ENCODE measurements at regions not wholly inside any gene's neighbourhood (a gene's known extent, or its start where the extent isn't known, plus 50 kb on each side); places are given as distances from the start of the nearest gene placed in this dataset.

DNA sequence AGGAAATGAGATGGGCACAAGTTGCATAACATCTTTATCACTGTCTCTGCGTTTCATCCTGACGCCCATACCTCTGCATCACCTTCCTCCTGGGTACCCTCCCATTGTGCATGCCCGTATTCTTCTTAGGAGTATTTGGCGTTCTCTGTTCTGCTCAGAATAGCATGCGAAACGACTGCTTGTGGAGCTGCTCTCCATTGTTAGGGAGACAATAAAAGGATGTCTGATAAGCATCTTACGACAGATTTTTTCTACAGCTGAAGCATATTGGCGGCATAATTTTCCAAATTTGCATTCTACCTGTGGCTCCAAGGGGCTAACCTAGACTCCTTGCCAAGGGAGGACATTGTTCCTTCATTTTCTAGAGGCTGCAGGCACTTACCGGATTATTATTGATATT is 118.6 kb downstream of the EDN1 start:
- no peaks in the 10 kb centered on the region for H3K9me3 ChIP-seq (ENCODE audit: severe bottlenecking)
- no peaks in the 10 kb centered on the region for H3K27me3 ChIP-seq (ENCODE audit: insufficient read depth, poor library complexity, severe bottlenecking)
- no peak overlapping the region for H3K4me3 ChIP-seq (ENCODE audit: severe bottlenecking)
- TF ChIP-seq CTCF (IDR thresholded peaks at IDR 0.05; ENCODE audit: poor library complexity, severe bottlenecking), result no peak
- peaks cover under 1% of the 10 kb centered on the region for H3K4me1 ChIP-seq (ENCODE audit: insufficient read depth, poor library complexity, severe bottlenecking)
- DNase-seq (ENCODE audit: low spot score) (no peak), ATAC-seq (ENCODE audit: low read depth) (no peak)
- H3K27ac ChIP-seq (ENCODE audit: poor library complexity, severe bottlenecking), result no peak overlapping the region
- no peaks in the 10 kb centered on the region for H3K36me3 ChIP-seq (ENCODE audit: low read depth)

DNA sequence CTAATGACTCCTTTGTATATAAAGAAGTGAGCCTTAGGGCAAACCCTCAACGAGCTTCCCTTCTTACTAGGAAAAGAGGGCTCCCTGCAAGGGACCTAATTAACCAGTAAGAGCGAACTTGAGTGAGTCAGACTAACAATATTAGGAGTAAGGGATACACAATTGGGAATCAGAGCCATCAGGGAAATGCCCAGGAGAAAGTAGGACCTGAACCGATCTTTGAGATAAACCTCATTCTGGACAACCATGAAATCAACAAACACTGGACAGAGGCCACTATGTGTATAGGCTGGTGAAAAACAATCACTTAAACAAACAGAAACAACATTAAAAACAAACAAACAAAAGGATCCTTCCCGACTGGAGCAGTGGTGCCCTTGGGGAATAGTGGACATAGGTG is 120.8 kb downstream of the EDN1 start:
- ATAC-seq (ENCODE audit: low read depth) (no peak), DNase-seq (ENCODE audit: low spot score) (no peak)
- Histone ChIP-seq H3K27me3 (ENCODE audit: insufficient read depth, poor library complexity, severe bottlenecking) (no peaks in the 10 kb centered on the region), H3K9me3 (ENCODE audit: severe bottlenecking) (no peaks in the 10 kb centered on the region), H3K27ac (ENCODE audit: poor library complexity, severe bottlenecking) (no peak overlapping the region), H3K4me3 (ENCODE audit: severe bottlenecking) (no peak overlapping the region), H3K4me1 (ENCODE audit: insufficient read depth, poor library complexity, severe bottlenecking) (no peaks in the 10 kb centered on the region), H3K36me3 (ENCODE audit: low read depth) (no peaks in the 10 kb centered on the region)
- TF ChIP-seq CTCF (IDR thresholded peaks at IDR 0.05; ENCODE audit: poor library complexity, severe bottlenecking), result no peak

- Histone ChIP-seq H3K27ac (ENCODE audit: poor library complexity, severe bottlenecking) (no peak overlapping the region), H3K9me3 (ENCODE audit: severe bottlenecking) (no peaks in the 10 kb centered on the region), H3K36me3 (ENCODE audit: low read depth) (no peaks in the 10 kb centered on the region), H3K4me3 (ENCODE audit: severe bottlenecking) (no peak overlapping the region), H3K4me1 (ENCODE audit: insufficient read depth, poor library complexity, severe bottlenecking) (no peaks in the 10 kb centered on the region), H3K27me3 (ENCODE audit: insufficient read depth, poor library complexity, severe bottlenecking) (no peaks in the 10 kb centered on the region)
- no peak for DNase-seq (ENCODE audit: low spot score)
- ATAC-seq (ENCODE audit: low read depth), result no peak
- no peak for TF ChIP-seq CTCF (IDR thresholded peaks at IDR 0.05; ENCODE audit: poor library complexity, severe bottlenecking)
Measured at GRCh38 chr6:12414096-12414675, 124.0 kb downstream of the EDN1 start.

DNA sequence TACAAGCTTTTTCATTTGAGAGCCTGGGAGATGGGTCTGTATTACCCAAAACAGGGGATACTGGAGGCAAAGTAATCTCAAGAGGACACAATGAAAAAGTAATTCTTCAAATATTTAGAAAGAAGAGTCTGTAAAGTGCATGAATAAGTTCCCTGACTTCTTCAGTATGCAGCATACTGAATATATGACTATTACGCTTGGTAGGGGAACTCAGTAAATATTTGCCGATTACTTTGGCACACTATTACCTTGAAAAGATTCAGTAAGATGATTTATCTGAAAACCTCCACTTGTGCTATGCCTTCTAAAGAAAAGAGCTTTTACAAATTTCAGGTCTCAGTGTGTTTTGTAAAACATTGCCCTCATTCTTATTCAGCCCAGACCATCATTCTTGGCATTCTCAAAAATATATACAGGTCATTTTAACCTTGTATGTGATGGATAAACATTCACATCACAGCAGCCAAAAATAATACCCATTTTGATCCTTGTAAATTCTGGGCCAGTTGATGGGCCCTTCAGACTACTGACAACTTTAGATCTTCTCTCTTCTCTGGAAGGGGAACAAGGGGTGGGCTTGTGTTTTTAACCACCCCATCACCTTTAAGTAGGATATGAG is 125.9 kb downstream of the EDN1 start:
- TF ChIP-seq CTCF (IDR thresholded peaks at IDR 0.05; ENCODE audit: poor library complexity, severe bottlenecking), result no peak
- Histone ChIP-seq H3K4me3 (ENCODE audit: severe bottlenecking) (no peak overlapping the region), H3K27me3 (ENCODE audit: insufficient read depth, poor library complexity, severe bottlenecking) (no peaks in the 10 kb centered on the region), H3K36me3 (ENCODE audit: low read depth) (no peaks in the 10 kb centered on the region), H3K27ac (ENCODE audit: poor library complexity, severe bottlenecking) (no peak overlapping the region), H3K4me1 (ENCODE audit: insufficient read depth, poor library complexity, severe bottlenecking) (no peaks in the 10 kb centered on the region), H3K9me3 (ENCODE audit: severe bottlenecking) (no peaks in the 10 kb centered on the region)
- ATAC-seq (ENCODE audit: low read depth) (no peak), DNase-seq (ENCODE audit: low spot score) (no peak)

GRCh38 chr6:12417191-12417590 is 127.0 kb downstream of the EDN1 start:
- no peak for DNase-seq (ENCODE audit: low spot score)
- Histone ChIP-seq H3K27me3 (ENCODE audit: insufficient read depth, poor library complexity, severe bottlenecking) (no peaks in the 10 kb centered on the region), H3K27ac (ENCODE audit: poor library complexity, severe bottlenecking) (no peak overlapping the region), H3K9me3 (ENCODE audit: severe bottlenecking) (no peaks in the 10 kb centered on the region), H3K4me1 (ENCODE audit: insufficient read depth, poor library complexity, severe bottlenecking) (no peaks in the 10 kb centered on the region), H3K36me3 (ENCODE audit: low read depth) (no peaks in the 10 kb centered on the region), H3K4me3 (ENCODE audit: severe bottlenecking) (no peak overlapping the region)
- TF ChIP-seq CTCF (IDR thresholded peaks at IDR 0.05; ENCODE audit: poor library complexity, severe bottlenecking), result no peak
- no peak for ATAC-seq (ENCODE audit: low read depth)
